Germinal center (tissue), 1 donor: ENCODE measurements at regions not wholly inside any gene's neighbourhood (a gene's known extent, or its start where the extent isn't known, plus 50 kb on each side); places are given as distances from the start of the nearest gene placed in this dataset.
"Not testable (repeated sequence)": the region's sequence is repeated elsewhere in the genome, so short reads cannot be mapped to it uniquely, and the experiment has no call there.

Experiments used
- DNase-seq: peaks from one replicate; pipeline ENCODE4 v3.0.0; 2012; ENCODE audit warnings: mixed read lengths, low spot score

DNA sequence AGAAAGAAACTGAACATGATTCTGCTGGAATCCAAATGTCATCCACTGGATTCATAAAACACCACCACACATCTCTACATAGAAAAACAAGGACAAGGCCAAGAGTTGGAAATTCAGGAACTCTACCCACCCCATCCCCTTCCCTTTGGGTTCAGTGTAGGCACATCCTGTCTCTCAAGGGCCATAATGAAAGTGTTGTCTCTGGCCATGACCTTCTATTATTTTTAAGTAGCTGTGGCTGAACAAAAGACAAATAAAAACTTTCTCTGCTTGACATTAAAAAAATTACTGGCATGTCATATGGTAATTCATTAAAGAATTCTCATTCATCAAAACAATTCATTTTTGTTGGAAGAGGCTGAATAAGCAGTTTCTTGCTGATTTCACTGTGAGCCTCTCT, 54.9 kb upstream of the ZBTB18 start:
- DNase-seq: no peak

- DNase-seq: no peak
Observed at GRCh38 chr1:243991650-243992049, 59.4 kb upstream of the ZBTB18 start.

GRCh38 chr1:243984788-243985187, 66.3 kb upstream of the ZBTB18 start:
- no peak for DNase-seq

- DNase-seq: no peak
Observed at GRCh38 chr1:243982447-243983018, 68.5 kb upstream of the ZBTB18 start.

DNA sequence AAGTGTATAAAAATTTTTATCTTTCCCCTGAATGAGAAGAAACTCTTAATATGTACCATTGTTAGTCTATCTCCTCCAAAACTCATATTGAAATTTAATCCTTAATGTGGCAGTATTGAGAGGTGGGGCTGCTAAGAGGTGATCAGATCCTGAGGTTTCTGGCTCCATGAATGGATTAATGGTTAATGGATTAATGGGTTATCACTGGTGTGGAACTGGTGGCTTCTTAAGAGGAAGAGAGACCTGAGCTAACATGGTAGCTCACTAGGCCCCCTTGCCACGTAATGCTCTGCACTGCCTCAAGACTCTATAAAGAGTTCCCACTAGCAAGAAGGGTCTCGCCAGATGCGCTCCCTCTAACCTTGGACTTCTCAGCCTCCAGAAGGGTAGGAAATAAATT, 70.6 kb upstream of the ZBTB18 start:
- DNase-seq: no peak

- DNase-seq: no peak
Observed at GRCh38 chr1:243980071-243980470, 71.0 kb upstream of the ZBTB18 start.

DNA sequence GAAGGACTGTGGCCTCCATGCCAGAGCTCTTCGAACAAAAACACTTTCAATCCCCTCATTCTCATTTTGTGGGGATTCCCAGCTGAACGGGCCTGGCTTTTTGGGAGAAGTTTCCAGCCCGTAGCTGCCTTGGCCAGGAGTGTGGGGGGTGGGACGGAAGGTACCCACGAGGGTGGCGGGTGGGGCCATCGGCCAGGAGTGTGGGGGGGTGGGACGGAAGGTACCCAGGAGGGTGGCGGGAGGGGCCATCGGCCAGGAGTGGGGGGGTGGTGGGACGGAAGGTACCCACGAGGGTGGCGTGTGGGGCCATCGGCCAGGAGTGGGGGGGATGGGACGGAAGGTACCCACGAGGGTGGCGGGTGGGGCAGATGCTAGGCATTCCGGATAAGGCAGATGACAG, 71.7 kb upstream of the ZBTB18 start:
- peak; percentile 5 for DNase-seq

GRCh38 chr1:243977094-243977493, 74.0 kb upstream of the ZBTB18 start:
- DNase-seq: no peak

DNA sequence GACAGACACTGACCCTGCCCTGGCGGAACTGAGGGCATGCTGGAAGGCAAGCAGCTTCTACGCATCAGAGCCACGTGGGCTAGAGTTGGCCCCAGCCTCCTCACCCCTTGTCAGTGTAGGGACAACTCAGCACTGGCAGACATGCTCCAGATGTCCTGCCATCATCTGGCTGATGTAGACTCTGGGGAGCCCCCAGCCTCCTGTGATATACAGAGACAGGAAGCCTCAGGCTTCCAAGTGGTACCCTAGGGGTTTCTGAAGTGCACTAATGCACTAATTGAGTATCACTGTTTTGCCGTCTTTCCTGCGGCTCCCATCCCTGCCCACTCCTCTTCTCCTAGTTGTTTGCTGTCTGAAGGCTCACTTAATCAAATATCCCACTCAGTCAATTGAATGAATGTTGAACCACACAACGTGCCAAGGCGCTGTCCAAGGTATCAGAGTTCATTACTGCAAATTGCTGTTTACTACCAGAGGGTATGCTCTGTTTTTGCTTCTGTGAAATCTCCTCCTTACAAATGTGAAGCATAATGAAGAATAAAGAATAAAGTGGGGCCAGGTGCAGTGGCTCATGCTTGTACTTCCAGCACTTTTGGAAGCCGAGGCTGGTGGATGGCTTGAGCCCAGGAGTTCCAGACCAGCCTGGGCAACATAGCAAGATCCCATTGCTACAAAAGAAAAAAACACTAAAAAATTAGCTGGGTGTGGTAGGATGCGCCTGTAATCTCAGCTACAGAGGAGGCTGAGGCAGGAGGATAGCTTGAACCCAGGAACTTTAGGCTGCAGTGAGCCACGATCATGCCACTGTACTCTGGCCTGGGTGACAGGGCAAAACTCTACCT, 76.4 kb upstream of the ZBTB18 start:
- DNase-seq: no peak

DNA sequence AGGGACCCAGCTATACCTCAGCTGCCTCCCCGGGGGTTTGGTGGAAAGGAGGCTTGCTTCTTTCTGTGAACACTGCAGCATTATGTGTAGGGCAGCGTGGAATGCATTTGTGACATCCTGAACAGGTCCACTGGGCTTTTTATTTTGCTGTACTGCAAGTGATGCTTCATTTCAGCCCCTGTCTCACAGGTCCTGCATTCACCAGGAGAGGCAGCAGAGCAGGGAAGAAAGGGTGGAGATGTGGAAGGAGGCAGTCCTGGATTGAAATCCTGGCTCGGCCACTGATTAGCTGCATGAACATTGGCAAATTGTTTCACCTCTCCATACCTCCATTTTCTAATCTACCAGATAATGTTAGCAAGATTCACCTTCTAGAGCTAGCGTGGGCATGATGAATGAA, 77.9 kb upstream of the ZBTB18 start:
- no peak for DNase-seq

- DNase-seq: no peak
Observed at GRCh38 chr1:243970077-243970476, 81.0 kb upstream of the ZBTB18 start.

DNA sequence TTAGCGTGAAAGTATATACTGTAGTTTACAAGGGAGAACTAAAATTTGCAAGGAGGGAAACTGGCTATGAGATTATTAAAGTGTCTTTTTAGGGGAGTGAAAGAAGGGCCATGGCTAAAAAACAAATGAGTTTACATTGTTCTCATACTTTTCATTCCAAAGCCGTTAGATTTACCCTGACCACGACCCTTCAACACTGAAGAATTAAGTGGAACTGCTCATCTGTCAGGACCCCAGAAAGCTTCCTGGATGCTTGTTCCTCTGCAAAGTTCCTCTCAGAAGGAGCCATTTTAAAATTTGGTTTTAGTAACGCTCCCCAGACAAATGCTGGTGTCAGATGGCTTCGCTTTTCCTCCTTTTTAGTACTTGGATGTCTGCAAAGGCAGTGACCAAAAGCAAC, 82.7 kb upstream of the ZBTB18 start:
- no peak for DNase-seq

- no peak for DNase-seq
Observed at GRCh38 chr1:243964915-243965314, 86.2 kb upstream of the ZBTB18 start.

GRCh38 chr1:243963571-243963970, 87.5 kb upstream of the ZBTB18 start:
- DNase-seq: no peak

DNA sequence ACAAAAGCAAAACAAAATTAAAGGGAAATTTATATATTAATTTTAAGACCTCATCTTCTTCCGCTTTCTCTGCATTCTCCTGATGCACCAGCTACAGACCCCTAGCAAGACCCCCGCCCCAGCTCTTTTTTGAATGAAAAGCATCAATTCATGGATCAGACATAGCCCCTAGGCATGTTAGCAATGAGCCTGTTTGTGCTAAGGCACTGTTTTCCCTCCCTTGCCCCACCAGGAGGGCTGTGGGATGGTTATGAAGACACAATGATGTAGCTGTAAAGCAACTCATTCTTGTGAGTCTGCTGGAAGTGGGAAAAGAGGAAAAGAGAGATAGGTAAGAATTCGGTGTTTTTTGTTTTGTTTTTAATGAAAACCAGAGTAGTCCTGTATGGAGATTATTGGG, 88.5 kb upstream of the ZBTB18 start:
- no peak for DNase-seq

DNA sequence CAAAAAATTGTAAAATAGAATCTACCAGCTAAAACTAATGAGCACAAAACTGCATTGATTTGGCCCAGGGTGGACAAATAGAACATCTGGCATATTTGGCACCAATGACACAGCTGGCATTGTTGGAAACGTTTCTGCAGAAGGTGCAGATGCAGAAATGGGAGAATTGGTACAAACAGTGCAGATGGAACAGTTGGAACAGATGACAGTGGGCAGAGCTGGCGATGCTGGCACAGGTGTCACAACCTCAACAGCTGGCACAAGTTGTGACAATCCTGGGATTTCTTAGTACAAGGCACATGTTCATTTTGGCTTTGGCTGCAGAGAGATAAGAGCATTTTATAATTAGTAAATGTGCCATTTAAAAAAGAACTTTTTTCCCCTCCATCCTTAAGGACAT, 91.1 kb upstream of the ZBTB18 start:
- DNase-seq: no peak

DNA sequence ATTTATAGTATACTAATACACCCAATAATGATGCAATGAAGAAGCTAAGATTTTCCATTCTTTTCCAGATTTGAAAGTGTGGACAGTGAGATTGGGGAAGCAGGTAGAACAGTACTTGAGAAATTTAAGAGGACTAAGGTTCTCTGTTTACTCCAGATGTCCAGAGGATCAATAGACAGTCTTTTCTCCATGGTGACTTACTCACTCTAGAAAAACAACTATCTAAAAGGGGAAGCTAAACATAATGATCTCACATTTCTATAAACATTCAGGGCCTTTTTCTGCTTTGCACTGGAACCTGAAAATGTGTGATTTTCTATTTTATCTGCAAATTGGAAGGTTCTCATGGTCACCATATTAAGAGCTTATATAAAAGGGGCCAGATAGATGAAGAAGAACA, 93.9 kb upstream of the ZBTB18 start:
- DNase-seq: no peak

- DNase-seq: no peak
Observed at GRCh38 chr1:243956450-243956849, 94.6 kb upstream of the ZBTB18 start.

GRCh38 chr1:243951207-243951606, 99.9 kb upstream of the ZBTB18 start:
- not testable (repeated sequence) for DNase-seq

DNA sequence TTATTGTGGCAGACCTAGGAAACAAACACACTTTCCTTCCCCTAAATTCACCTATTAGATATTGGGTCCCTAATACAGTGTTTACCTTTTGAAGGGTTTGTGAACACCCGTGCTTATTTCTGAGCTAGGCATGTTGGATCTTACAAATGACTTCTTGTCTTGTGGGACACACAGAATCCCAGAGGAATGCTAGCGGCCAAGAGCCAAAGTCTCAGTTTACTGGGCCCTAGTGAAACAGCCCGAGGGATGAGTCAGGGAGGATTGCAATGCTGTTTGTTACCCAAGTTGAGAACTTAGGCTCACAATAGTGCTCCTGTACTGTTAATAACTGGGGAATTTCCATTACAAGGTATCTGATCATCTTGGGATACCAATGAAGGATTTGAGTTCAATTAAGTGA, 100.1 kb upstream of the AKT3 start:
- no peak for DNase-seq

DNA sequence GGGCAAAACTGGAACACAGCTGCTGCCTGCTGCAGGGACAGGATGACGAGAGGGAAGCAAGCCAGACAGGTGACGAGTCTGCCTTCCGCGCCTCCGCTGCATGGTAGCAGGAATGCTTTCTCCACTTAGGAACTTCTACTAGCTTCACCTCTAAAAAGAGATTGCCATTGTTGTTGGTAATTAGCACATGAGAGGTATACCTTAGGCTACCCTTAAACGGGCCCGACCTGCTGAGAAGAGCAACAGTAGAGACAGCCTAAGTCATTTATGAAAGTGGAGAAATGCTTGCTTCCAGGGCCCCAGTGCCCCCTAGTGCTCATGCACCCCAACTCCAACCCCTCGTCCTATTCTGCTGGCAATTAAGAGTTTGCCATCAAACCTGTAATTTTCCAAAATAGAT, 96.9 kb upstream of the AKT3 start:
- DNase-seq: peak; percentile 12

DNA sequence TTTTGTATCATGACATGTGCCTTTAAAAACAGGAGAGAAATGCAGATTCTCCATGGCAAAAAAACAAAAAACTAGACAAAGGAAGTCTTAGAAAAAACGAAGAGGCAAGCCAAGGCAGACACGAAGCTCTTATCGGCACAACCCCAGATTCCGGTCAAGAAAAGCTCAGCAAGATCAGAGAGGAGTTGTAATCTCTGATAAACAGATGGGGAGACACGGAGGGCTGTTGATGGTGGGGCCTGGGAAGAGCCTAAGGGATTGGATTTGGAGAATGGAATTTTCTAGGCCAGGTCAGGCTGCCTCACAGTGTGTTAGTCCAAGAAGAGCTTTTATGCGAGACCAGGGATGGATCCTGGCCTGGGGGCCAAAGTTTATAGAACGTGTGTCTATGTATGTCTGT, 96.2 kb upstream of the AKT3 start:
- no peak for DNase-seq

GRCh38 chr1:243945727-243946126, 95.7 kb upstream of the AKT3 start:
- no peak for DNase-seq
